HepG2 (cell line): ENCODE measurements at regions not wholly inside any gene's neighbourhood (a gene's known extent, or its start where the extent isn't known, plus 50 kb on each side); places are given as distances from the start of the nearest gene placed in this dataset.

ENCODE experiments used
- ATAC-seq: fragments of 200-7000 bp; cut with Tn5 transposase; 3 replicates; pipeline ENCODE4 v1.9.1; 2020; ENCODE audit warnings: mild to moderate bottlenecking, moderate library complexity
- BruUV-seq: library from RNA; stranded (reverse); fragments of 400-500 nt; replicated peaks from 2 replicates; lab custom pipeline; 2021; lab: Mats Ljungman, UMichigan
- CTCF ChIA-PET: fragments of 300-600 bp; formaldehyde crosslinking; extraction: SDS; loops from one replicate; lab custom pipeline; 2021; ENCODE audit warnings: low total read pairs, inconsistent platforms, low intra/inter-chr PET ratio; lab: Yijun Ruan, JAX
- POLR2A ChIA-PET: fragments of 350-600 bp; sonication (Branson Sonifier 250); formaldehyde crosslinking; loops from one replicate; lab custom pipeline; 2020; ENCODE audit warnings: antibody characterized with exemption, inconsistent platforms; lab: Yijun Ruan, JAX
- DNase-seq: peaks from one replicate; pipeline ENCODE4 v3.0.0-alpha.2; 2015; ENCODE audit warnings: low spot score
- FAIRE-seq: peaks from 3 replicates; lab custom pipeline; 2011; peaks lifted over from hg19 to GRCh38; lab: Jason Lieb, UNC
- H2AFZ ChIP-seq: one replicate; pipeline ENCODE4 v1.6.1; 2011; ENCODE audit warnings: low read length, inconsistent platforms
- H3K27ac ChIP-seq: fragments of 300-600 bp; 3 replicates; pipeline ENCODE4 v1.8.0; 2011; ENCODE audit warnings: mixed run types, mild to moderate bottlenecking, mixed read lengths, low read length, inconsistent platforms; ENCODE audit not compliant: insufficient read depth; ENCODE audit errors: extremely low read length
- H3K27me3 ChIP-seq, 2 experiments: fragments of 200-600 bp in 1 of 2; 2 replicates in 1 of 2; 3 replicates in 1 of 2; pipeline versions ENCODE4 v1.6.0 to v1.8.0; 2011; ENCODE audit warnings: low read length in 2 of 2, mild to moderate bottlenecking in 2 of 2, moderate library complexity in 2 of 2, inconsistent platforms in 1 of 2; ENCODE audit not compliant: insufficient read depth in 2 of 2, control insufficient read depth in 1 of 2
- H3K36me3 ChIP-seq, 2 experiments: fragments of 200-600 bp in 1 of 2; replicated peaks in 1 of 2; 2 replicates in 1 of 2; 3 replicates in 1 of 2; pipeline versions ENCODE4 v1.5.1 to v1.8.0; 2011; ENCODE audit warnings: low read length in 2 of 2, inconsistent platforms in 1 of 2; ENCODE audit not compliant: insufficient read depth in 2 of 2, control insufficient read depth in 1 of 2
- H3K4me1 ChIP-seq: 2 replicates; pipeline ENCODE4 v1.5.1; 2012; ENCODE audit warnings: low read length, inconsistent platforms; ENCODE audit not compliant: insufficient read depth
- H3K4me2 ChIP-seq: 2 replicates; pipeline ENCODE4 v1.6.0; 2011; ENCODE audit warnings: low read depth, low read length, inconsistent platforms
- H3K4me3 ChIP-seq, 3 experiments: fragments of 200-600 bp in 1 of 3; sonication (generic), shearing (Covaris generic) in 1 of 3; replicated peaks in 1 of 3; 2 replicates each; pipeline ENCODE4 v1.5.1; 2011 to 2016; ENCODE audit warnings: low read length in 3 of 3, inconsistent platforms in 2 of 3, low read depth in 2 of 3, mild to moderate bottlenecking in 2 of 3, control low read depth in 1 of 3, mixed read lengths in 1 of 3; ENCODE audit not compliant: insufficient read depth in 1 of 3
- H3K79me2 ChIP-seq: one replicate; pipeline ENCODE4 v1.6.1; 2011; ENCODE audit warnings: low read length, inconsistent platforms; ENCODE audit not compliant: insufficient read depth
- H3K9ac ChIP-seq: 2 replicates; pipeline ENCODE4 v1.6.0; 2011; ENCODE audit warnings: mild to moderate bottlenecking, low read depth, low read length, inconsistent platforms; ENCODE audit not compliant: insufficient read depth
- H3K9me3 ChIP-seq: 2 replicates; pipeline ENCODE4 v1.5.1; 2012; ENCODE audit warnings: mild to moderate bottlenecking, low read length
- H4K20me1 ChIP-seq: 2 replicates; pipeline ENCODE4 v1.6.0; 2011; ENCODE audit warnings: inconsistent platforms, mild to moderate bottlenecking, low read length, moderate library complexity; ENCODE audit not compliant: insufficient read depth
- ZNF674 ChIP-seq: sonication (generic); formaldehyde crosslinking; IDR thresholded peaks from 2 replicates; pipeline ENCODE4 v1.5.0; 2020; ENCODE audit warnings: low read depth, mild to moderate bottlenecking, missing genetic modification reagents
- WGBS: methylation state at CpG from one replicate; pipeline ENCODE4 v1.1.6; 2017; ENCODE audit warnings: low lambda C conversion rate; 5-methylcytosine and 5-hydroxymethylcytosine counted together
- in situ Hi-C: cut with HindIII; loops from 2 replicates; pipeline ENCODE4 v1.10.0; 2017; ENCODE audit warnings: low pct_unique_long_range_greater_than_20kb; ENCODE audit not compliant: extremely low pct_ligation_motif_present
- intact Hi-C: fragments of 100-400 bp; cut with micrococcal nuclease; formaldehyde crosslinking; loops from one replicate; pipeline ENCODE4 v1.10.0; 2022; ENCODE audit not compliant: unreplicated experiment
- TF ChIP-seq, protein P1 (sequence below): sonication (generic); formaldehyde crosslinking; IDR thresholded peaks from 2 replicates; pipeline ENCODE4 v1.4.0; 2020; ENCODE audit warnings: missing genetic modification reagents, borderline replicate concordance
- TF ChIP-seq, protein P2 (sequence below): sonication (generic); formaldehyde crosslinking; IDR thresholded peaks from 2 replicates; pipeline ENCODE4 v1.4.0; 2020; ENCODE audit warnings: missing genetic modification reagents, borderline replicate concordance
- TF ChIP-seq, protein P3 (sequence below): sonication (generic); formaldehyde crosslinking; IDR thresholded peaks from 2 replicates; pipeline ENCODE4 v1.4.0; 2020; ENCODE audit warnings: mild to moderate bottlenecking, missing genetic modification reagents

DNA sequence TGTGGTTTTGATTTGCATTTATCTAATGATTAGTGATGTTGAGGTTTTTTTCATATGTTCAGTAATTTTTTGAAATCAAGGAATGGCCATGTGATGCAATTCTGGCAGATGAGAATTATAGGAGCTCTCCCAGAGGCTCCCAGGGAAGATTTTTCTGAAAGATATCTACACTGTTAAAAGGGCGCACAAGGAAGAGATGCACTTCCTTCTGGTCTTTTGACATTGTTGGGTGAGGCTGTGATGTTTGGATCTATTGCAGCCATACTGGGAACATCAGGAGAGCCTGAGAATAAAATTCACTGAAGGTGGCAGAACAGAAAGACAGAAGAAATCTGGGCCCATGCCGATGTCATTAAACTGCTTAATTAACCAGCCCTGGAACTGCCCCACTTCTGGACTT lies 108.5 kb downstream of the DDX1 start:
- FAIRE-seq = no peak
- intact Hi-C loops = no loop called here
- no TSS peak for BruUV-seq

DNA sequence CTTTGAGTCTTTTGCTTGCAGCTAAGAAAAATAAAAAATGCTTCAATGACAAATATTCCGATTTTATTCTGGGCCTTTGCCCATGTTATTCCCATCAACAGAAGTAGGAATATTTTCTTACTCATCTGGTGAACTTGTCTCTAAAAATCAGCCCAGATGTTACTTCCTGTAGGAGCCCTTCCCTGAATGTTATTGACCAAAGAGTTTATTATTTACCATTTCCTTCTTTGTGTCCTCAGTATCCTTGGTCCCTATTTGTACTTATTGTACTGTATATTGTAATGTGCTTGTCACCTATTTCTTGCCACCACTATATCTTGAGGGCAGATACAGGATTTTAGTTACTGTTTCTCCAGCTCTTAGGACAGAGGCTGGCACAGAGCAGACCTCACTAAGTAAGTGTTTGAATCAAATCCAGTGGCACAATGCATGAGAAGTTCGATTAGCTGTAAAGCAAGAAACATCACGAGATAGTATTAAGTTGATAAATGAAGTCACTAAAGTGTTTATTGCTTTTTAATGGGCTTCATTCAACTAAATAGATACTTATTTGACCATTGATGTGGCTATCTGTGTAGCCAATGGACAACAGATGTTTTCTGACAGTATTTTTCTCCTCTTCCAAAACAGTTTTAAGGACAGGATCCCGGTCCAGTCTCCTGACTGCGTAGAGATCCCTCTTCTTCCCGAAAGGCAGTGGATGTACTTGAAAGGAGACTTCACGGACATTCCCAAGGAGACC lies 109.1 kb downstream of the DDX1 start:
- CTCF ChIA-PET = no interaction called here
- Histone ChIP-seq H3K27ac (no peak overlapping the region), H3K4me3 (no peak overlapping the region), H3K9me3 (no peaks in the 10 kb centered on the region), H3K9ac (no peak overlapping the region), H3K79me2 (no peaks in the 10 kb centered on the region), H3K4me1 (peaks cover 4% of the 10 kb centered on the region; the same call in 1 of the 2 replicates), H3K36me3 (no peaks in the 10 kb centered on the region), H3K4me2 (no peak overlapping the region), H4K20me1 (no peaks in the 10 kb centered on the region), H3K27me3 (peaks cover 0 to 9% of the 10 kb centered on the region in 2 experiments; a peak in 1 of 5 replicates), H2AFZ (no peak overlapping the region)
- ATAC-seq (no peak), FAIRE-seq (no peak), DNase-seq (no peak)
- POLR2A ChIA-PET = no interaction called here
- in situ Hi-C loops (no loop called here), intact Hi-C loops (no loop called here)
- TF ChIP-seq, protein P1, sequence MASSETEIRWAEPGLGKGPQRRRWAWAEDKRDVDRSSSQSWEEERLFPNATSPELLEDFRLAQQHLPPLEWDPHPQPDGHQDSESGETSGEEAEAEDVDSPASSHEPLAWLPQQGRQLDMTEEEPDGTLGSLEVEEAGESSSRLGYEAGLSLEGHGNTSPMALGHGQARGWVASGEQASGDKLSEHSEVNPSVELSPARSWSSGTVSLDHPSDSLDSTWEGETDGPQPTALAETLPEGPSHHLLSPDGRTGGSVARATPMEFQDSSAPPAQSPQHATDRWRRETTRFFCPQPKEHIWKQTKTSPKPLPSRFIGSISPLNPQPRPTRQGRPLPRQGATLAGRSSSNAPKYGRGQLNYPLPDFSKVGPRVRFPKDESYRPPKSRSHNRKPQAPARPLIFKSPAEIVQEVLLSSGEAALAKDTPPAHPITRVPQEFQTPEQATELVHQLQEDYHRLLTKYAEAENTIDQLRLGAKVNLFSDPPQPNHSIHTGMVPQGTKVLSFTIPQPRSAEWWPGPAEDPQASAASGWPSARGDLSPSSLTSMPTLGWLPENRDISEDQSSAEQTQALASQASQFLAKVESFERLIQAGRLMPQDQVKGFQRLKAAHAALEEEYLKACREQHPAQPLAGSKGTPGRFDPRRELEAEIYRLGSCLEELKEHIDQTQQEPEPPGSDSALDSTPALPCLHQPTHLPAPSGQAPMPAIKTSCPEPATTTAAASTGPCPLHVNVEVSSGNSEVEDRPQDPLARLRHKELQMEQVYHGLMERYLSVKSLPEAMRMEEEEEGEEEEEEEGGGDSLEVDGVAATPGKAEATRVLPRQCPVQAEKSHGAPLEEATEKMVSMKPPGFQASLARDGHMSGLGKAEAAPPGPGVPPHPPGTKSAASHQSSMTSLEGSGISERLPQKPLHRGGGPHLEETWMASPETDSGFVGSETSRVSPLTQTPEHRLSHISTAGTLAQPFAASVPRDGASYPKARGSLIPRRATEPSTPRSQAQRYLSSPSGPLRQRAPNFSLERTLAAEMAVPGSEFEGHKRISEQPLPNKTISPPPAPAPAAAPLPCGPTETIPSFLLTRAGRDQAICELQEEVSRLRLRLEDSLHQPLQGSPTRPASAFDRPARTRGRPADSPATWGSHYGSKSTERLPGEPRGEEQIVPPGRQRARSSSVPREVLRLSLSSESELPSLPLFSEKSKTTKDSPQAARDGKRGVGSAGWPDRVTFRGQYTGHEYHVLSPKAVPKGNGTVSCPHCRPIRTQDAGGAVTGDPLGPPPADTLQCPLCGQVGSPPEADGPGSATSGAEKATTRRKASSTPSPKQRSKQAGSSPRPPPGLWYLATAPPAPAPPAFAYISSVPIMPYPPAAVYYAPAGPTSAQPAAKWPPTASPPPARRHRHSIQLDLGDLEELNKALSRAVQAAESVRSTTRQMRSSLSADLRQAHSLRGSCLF (CRISPR knock-in tag) = no peak
- TF ChIP-seq, protein P2, sequence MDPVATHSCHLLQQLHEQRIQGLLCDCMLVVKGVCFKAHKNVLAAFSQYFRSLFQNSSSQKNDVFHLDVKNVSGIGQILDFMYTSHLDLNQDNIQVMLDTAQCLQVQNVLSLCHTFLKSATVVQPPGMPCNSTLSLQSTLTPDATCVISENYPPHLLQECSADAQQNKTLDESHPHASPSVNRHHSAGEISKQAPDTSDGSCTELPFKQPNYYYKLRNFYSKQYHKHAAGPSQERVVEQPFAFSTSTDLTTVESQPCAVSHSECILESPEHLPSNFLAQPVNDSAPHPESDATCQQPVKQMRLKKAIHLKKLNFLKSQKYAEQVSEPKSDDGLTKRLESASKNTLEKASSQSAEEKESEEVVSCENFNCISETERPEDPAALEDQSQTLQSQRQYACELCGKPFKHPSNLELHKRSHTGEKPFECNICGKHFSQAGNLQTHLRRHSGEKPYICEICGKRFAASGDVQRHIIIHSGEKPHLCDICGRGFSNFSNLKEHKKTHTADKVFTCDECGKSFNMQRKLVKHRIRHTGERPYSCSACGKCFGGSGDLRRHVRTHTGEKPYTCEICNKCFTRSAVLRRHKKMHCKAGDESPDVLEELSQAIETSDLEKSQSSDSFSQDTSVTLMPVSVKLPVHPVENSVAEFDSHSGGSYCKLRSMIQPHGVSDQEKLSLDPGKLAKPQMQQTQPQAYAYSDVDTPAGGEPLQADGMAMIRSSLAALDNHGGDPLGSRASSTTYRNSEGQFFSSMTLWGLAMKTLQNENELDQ (CRISPR knock-in tag) = no peak
- BruUV-seq = no TSS peak
- 47% methylated on average over 7 of the region's 7 CpGs for WGBS

More for the DNA sequence above, 108.5 kb downstream of the DDX1 start:
- in situ Hi-C loops = no loop called here
- Histone ChIP-seq H3K36me3 (no peaks in the 10 kb centered on the region), H3K4me1 (peaks cover 4% of the 10 kb centered on the region; the same call in 1 of the 2 replicates), H3K79me2 (no peaks in the 10 kb centered on the region), H4K20me1 (no peaks in the 10 kb centered on the region), H3K4me3 (no peak overlapping the region), H3K27ac (no peak overlapping the region), H3K4me2 (no peak overlapping the region), H3K9me3 (no peaks in the 10 kb centered on the region), H3K27me3 (peaks cover 0 to 12% of the 10 kb centered on the region in 2 experiments; a peak in 1 of 5 replicates), H3K9ac (no peak overlapping the region), H2AFZ (no peak overlapping the region)
- 85% methylated on average over 2 of the region's 2 CpGs for WGBS
- POLR2A ChIA-PET = no interaction called here
- ATAC-seq (no peak), DNase-seq (no peak)
- CTCF ChIA-PET = no interaction called here
- TF ChIP-seq, protein P3, sequence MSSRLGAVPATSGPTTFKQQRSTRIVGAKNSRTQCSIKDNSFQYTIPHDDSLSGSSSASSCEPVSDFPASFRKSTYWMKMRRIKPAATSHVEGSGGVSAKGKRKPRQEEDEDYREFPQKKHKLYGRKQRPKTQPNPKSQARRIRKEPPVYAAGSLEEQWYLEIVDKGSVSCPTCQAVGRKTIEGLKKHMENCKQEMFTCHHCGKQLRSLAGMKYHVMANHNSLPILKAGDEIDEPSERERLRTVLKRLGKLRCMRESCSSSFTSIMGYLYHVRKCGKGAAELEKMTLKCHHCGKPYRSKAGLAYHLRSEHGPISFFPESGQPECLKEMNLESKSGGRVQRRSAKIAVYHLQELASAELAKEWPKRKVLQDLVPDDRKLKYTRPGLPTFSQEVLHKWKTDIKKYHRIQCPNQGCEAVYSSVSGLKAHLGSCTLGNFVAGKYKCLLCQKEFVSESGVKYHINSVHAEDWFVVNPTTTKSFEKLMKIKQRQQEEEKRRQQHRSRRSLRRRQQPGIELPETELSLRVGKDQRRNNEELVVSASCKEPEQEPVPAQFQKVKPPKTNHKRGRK (CRISPR knock-in tag) = no peak
- TF ChIP-seq ZNF674 (CRISPR knock-in tag) = no peak
